Astrocyte (in vitro differentiated cells and primary cell): ENCODE measurements at regions not wholly inside any gene's neighbourhood (a gene's known extent, or its start where the extent isn't known, plus 50 kb on each side); places are given as distances from the start of the nearest gene placed in this dataset.

Source experiments
- DNase-seq: peaks from one replicate; pipeline ENCODE4 v3.0.0-alpha.2; 2010; ENCODE audit warnings: low read depth
- FAIRE-seq: peaks from 2 replicates; lab custom pipeline; 2011; peaks lifted over from hg19 to GRCh38; lab: Jason Lieb, UNC
- H2AFZ ChIP-seq: 2 replicates; pipeline ENCODE4 v1.6.0; 2012; ENCODE audit warnings: low read depth, low read length, inconsistent platforms
- H3K27ac ChIP-seq: 2 replicates; pipeline ENCODE4 v1.5.1; 2011; ENCODE audit warnings: low read depth, low read length, inconsistent platforms
- H3K27me3 ChIP-seq: 2 replicates; pipeline ENCODE4 v1.6.0; 2011; ENCODE audit warnings: low read length, inconsistent platforms; ENCODE audit not compliant: insufficient read depth
- H3K36me3 ChIP-seq: 2 replicates; pipeline ENCODE4 v1.5.1; 2011; ENCODE audit warnings: low read length, inconsistent platforms; ENCODE audit not compliant: insufficient read depth
- H3K4me1 ChIP-seq: 2 replicates; pipeline ENCODE4 v1.5.1; 2011; ENCODE audit warnings: low read length, inconsistent platforms; ENCODE audit not compliant: insufficient read depth
- H3K4me2 ChIP-seq: 2 replicates; pipeline ENCODE4 v1.6.0; 2012; ENCODE audit warnings: low read length, inconsistent platforms
- H3K4me3 ChIP-seq: 2 replicates; pipeline ENCODE4 v1.5.1; 2011; ENCODE audit warnings: low read depth, mild to moderate bottlenecking, low read length, inconsistent platforms; ENCODE audit not compliant: insufficient read depth
- H3K79me2 ChIP-seq: 2 replicates; pipeline ENCODE4 v1.6.0; 2012; ENCODE audit warnings: mild to moderate bottlenecking, low read length, inconsistent platforms; ENCODE audit not compliant: insufficient read depth
- H3K9ac ChIP-seq: 2 replicates; pipeline ENCODE4 v1.6.0; 2012; ENCODE audit warnings: mild to moderate bottlenecking, low read length, inconsistent platforms
- H3K9me3 ChIP-seq: 2 replicates; pipeline ENCODE4 v1.5.1; 2012; ENCODE audit warnings: low read depth, mild to moderate bottlenecking, low read length, inconsistent platforms; ENCODE audit not compliant: insufficient read depth
- H4K20me1 ChIP-seq: 2 replicates; pipeline ENCODE4 v1.6.0; 2012; ENCODE audit warnings: low read length, inconsistent platforms; ENCODE audit not compliant: insufficient read depth
- H3K27ac Mint-ChIP-seq: one replicate; pipeline ENCODE4 v1.8.0; 2021; ENCODE audit warnings: mild to moderate bottlenecking, mixed read lengths; ENCODE audit not compliant: unreplicated experiment
- H3K27me3 Mint-ChIP-seq: one replicate; pipeline ENCODE4 v1.8.0; 2021; ENCODE audit warnings: low read depth, mixed read lengths; ENCODE audit not compliant: unreplicated experiment
- H3K36me3 Mint-ChIP-seq: one replicate; pipeline ENCODE4 v1.8.0; 2021; ENCODE audit warnings: low read depth, mixed read lengths; ENCODE audit not compliant: unreplicated experiment
- H3K4me1 Mint-ChIP-seq: one replicate; pipeline ENCODE4 v1.8.0; 2021; ENCODE audit warnings: low read depth, mixed read lengths; ENCODE audit not compliant: unreplicated experiment
- H3K4me3 Mint-ChIP-seq: one replicate; pipeline ENCODE4 v1.8.0; 2021; ENCODE audit warnings: mild to moderate bottlenecking, moderate library complexity, mixed read lengths; ENCODE audit not compliant: unreplicated experiment
- H3K9me3 Mint-ChIP-seq: one replicate; pipeline ENCODE4 v1.8.0; 2021; ENCODE audit warnings: mild to moderate bottlenecking, mixed read lengths; ENCODE audit not compliant: unreplicated experiment
- CTCF ChIP-seq: IDR thresholded peaks from 2 replicates; pipeline ENCODE4 v1.5.1; 2011; ENCODE audit warnings: low read depth, mild to moderate bottlenecking, inconsistent platforms, low read length, moderate library complexity; ENCODE audit not compliant: insufficient read depth
- EZH2 ChIP-seq: IDR thresholded peaks from 2 replicates; pipeline ENCODE4 v1.6.1; 2012; ENCODE audit warnings: mild to moderate bottlenecking, low read length, inconsistent platforms; ENCODE audit not compliant: insufficient read depth

- Mint-ChIP-seq H3K9me3 (no peaks in the 10 kb centered on the region), H3K27ac (no peak overlapping the region), H3K4me3 (no peak overlapping the region), H3K27me3 (no peaks in the 10 kb centered on the region), H3K36me3 (no peaks in the 10 kb centered on the region), H3K4me1 (no peaks in the 10 kb centered on the region)
- H4K20me1 ChIP-seq, result no peaks in the 10 kb centered on the region
- H3K36me3 ChIP-seq, result no peaks in the 10 kb centered on the region
- H3K4me2 ChIP-seq, result no peak overlapping the region
- no peak overlapping the region for H3K4me3 ChIP-seq
- H3K9me3 ChIP-seq, result no peaks in the 10 kb centered on the region
- no peaks in the 10 kb centered on the region for H3K79me2 ChIP-seq
- peak; percentile 17 for TF ChIP-seq CTCF
- no peak for TF ChIP-seq EZH2
- no peak overlapping the region for H3K9ac ChIP-seq
- H3K27ac ChIP-seq, result no peak overlapping the region
- no peak overlapping the region for H2AFZ ChIP-seq
- no peak for DNase-seq
- H3K27me3 ChIP-seq, result no peaks in the 10 kb centered on the region
- FAIRE-seq, result no peak
- H3K4me1 ChIP-seq, result no peaks in the 10 kb centered on the region
These were observed 612.5 kb downstream of the FSCB start for GRCh38 chr14:43894534-43894933.

- Histone ChIP-seq H4K20me1 (no peaks in the 10 kb centered on the region), H3K4me3 (no peak overlapping the region), H3K27ac (no peak overlapping the region), H3K27me3 (no peaks in the 10 kb centered on the region), H3K4me1 (no peaks in the 10 kb centered on the region), H3K79me2 (no peaks in the 10 kb centered on the region), H3K4me2 (no peak overlapping the region), H3K9ac (no peak overlapping the region), H3K9me3 (no peaks in the 10 kb centered on the region), H2AFZ (no peak overlapping the region), H3K36me3 (no peaks in the 10 kb centered on the region)
- Mint-ChIP-seq H3K4me1 (no peaks in the 10 kb centered on the region), H3K27ac (no peak overlapping the region), H3K9me3 (no peaks in the 10 kb centered on the region), H3K27me3 (no peaks in the 10 kb centered on the region), H3K4me3 (no peak overlapping the region), H3K36me3 (no peaks in the 10 kb centered on the region)
- TF ChIP-seq CTCF, result no peak
- DNase-seq (no peak), FAIRE-seq (no peak)
These were observed 619.6 kb downstream of the FSCB start for GRCh38 chr14:43887523-43887922.

GRCh38 chr14:43877351-43877960, 629.6 kb downstream of the FSCB start:
- no peak overlapping the region for H2AFZ ChIP-seq

More at GRCh38 chr14:43877351-43877960, 629.6 kb downstream of the FSCB start:
- Histone ChIP-seq H3K79me2 (no peaks in the 10 kb centered on the region), H3K27me3 (no peaks in the 10 kb centered on the region), H3K36me3 (no peaks in the 10 kb centered on the region), H4K20me1 (no peaks in the 10 kb centered on the region), H3K9ac (no peak overlapping the region), H3K4me1 (no peaks in the 10 kb centered on the region), H3K27ac (no peak overlapping the region), H3K4me2 (no peak overlapping the region), H3K4me3 (no peak overlapping the region), H3K9me3 (no peaks in the 10 kb centered on the region)
- FAIRE-seq, result no peak
- no peak for DNase-seq
- Mint-ChIP-seq H3K27ac (no peak overlapping the region), H3K36me3 (no peaks in the 10 kb centered on the region), H3K27me3 (no peaks in the 10 kb centered on the region), H3K4me1 (peaks cover 10% of the 10 kb centered on the region), H3K9me3 (no peaks in the 10 kb centered on the region), H3K4me3 (no peak overlapping the region)
- TF ChIP-seq CTCF, result no peak
- TF ChIP-seq EZH2, result no peak
